Skeletal muscle satellite cell (primary cell): ENCODE measurements at regions not wholly inside any gene's neighbourhood (a gene's known extent, or its start where the extent isn't known, plus 50 kb on each side); places are given as distances from the start of the nearest gene placed in this dataset.

Experiments used
- H3K27me3 ChIP-seq: 2 replicates; pipeline ENCODE4 v1.7.0; 2013; ENCODE audit warnings: low read length; ENCODE audit not compliant: control insufficient read depth, insufficient read depth
- H3K36me3 ChIP-seq: 2 replicates; pipeline ENCODE4 v1.7.0; 2013; ENCODE audit warnings: mild to moderate bottlenecking, control low read depth, low read length; ENCODE audit not compliant: insufficient read depth
- H3K4me1 ChIP-seq: 2 replicates; pipeline ENCODE4 v1.7.0; 2013; ENCODE audit warnings: low read length; ENCODE audit not compliant: control insufficient read depth, insufficient read depth
- H3K4me2 ChIP-seq: 2 replicates; pipeline ENCODE4 v1.7.0; 2013; ENCODE audit warnings: mild to moderate bottlenecking, low read length
- H3K4me3 ChIP-seq: 2 replicates; pipeline ENCODE4 v1.7.0; 2013; ENCODE audit warnings: low read length
- H3K9ac ChIP-seq: 2 replicates; pipeline ENCODE4 v1.7.0; 2013; ENCODE audit warnings: mild to moderate bottlenecking, low read depth, low read length, moderate library complexity
- H3K9me3 ChIP-seq: replicated peaks from 2 replicates; pipeline ENCODE4 v1.7.0; 2013; ENCODE audit warnings: mild to moderate bottlenecking, control low read depth, low read length

GRCh38 chr2:74744731-74745515 lies 89.0 kb upstream of the HK2 start:
- Histone ChIP-seq H3K27me3 (peaks cover 6% of the 10 kb centered on the region), H3K4me2 (no peak overlapping the region), H3K4me1 (peaks cover 29% of the 10 kb centered on the region), H3K36me3 (no peaks in the 10 kb centered on the region), H3K9ac (no peak overlapping the region), H3K9me3 (no peaks in the 10 kb centered on the region), H3K4me3 (no peak overlapping the region)

GRCh38 chr2:74745766-74746165 lies 88.2 kb upstream of the HK2 start:
- Histone ChIP-seq H3K4me1 (peaks cover 22% of the 10 kb centered on the region), H3K9me3 (no peaks in the 10 kb centered on the region), H3K27me3 (peaks cover 6% of the 10 kb centered on the region), H3K36me3 (no peaks in the 10 kb centered on the region), H3K4me3 (no peak overlapping the region), H3K4me2 (no peak overlapping the region), H3K9ac (no peak overlapping the region)

GRCh38 chr2:74746480-74746879 lies 87.4 kb upstream of the HK2 start:
- H3K4me1 ChIP-seq, result peaks cover 15% of the 10 kb centered on the region
- no peak overlapping the region for H3K4me2 ChIP-seq
- H3K9me3 ChIP-seq, result no peaks in the 10 kb centered on the region
- no peaks in the 10 kb centered on the region for H3K36me3 ChIP-seq
- peaks cover 6% of the 10 kb centered on the region for H3K27me3 ChIP-seq
- H3K9ac ChIP-seq, result no peak overlapping the region
- no peak overlapping the region for H3K4me3 ChIP-seq

GRCh38 chr2:74747411-74748080 lies 86.4 kb upstream of the HK2 start:
- Histone ChIP-seq H3K27me3 (peaks cover 11% of the 10 kb centered on the region), H3K4me1 (peaks cover 9% of the 10 kb centered on the region)

GRCh38 chr2:74748665-74749064 lies 85.3 kb upstream of the HK2 start:
- no peak overlapping the region for H3K4me3 ChIP-seq

More at GRCh38 chr2:74747411-74748080, 86.4 kb upstream of the HK2 start:
- Histone ChIP-seq H3K4me2 (no peak overlapping the region), H3K36me3 (no peaks in the 10 kb centered on the region), H3K4me3 (no peak overlapping the region), H3K9ac (no peak overlapping the region), H3K9me3 (no peaks in the 10 kb centered on the region)

GRCh38 chr2:74749432-74749831 lies 84.5 kb upstream of the HK2 start:
- no peaks in the 10 kb centered on the region for H3K9me3 ChIP-seq
- no peaks in the 10 kb centered on the region for H3K36me3 ChIP-seq
- H3K4me3 ChIP-seq, result no peak overlapping the region
- H3K27me3 ChIP-seq, result peaks cover 12% of the 10 kb centered on the region
- no peak overlapping the region for H3K9ac ChIP-seq
- H3K4me2 ChIP-seq, result no peak overlapping the region
- H3K4me1 ChIP-seq, result peaks cover 9% of the 10 kb centered on the region

More at GRCh38 chr2:74748665-74749064, 85.3 kb upstream of the HK2 start:
- Histone ChIP-seq H3K4me2 (no peak overlapping the region), H3K36me3 (no peaks in the 10 kb centered on the region), H3K9me3 (no peaks in the 10 kb centered on the region), H3K4me1 (peaks cover 9% of the 10 kb centered on the region), H3K27me3 (peaks cover 12% of the 10 kb centered on the region), H3K9ac (no peak overlapping the region)

GRCh38 chr2:74751981-74752851 lies 81.7 kb upstream of the HK2 start:
- H3K27me3 ChIP-seq, result peaks cover 12% of the 10 kb centered on the region

GRCh38 chr2:74755386-74755785 lies 78.5 kb upstream of the HK2 start:
- Histone ChIP-seq H3K4me2 (no peak overlapping the region), H3K36me3 (no peaks in the 10 kb centered on the region), H3K4me1 (peaks cover 9% of the 10 kb centered on the region), H3K9ac (no peak overlapping the region), H3K9me3 (peaks cover 6% of the 10 kb centered on the region), H3K4me3 (no peak overlapping the region), H3K27me3 (peaks cover 6% of the 10 kb centered on the region)

More at GRCh38 chr2:74751981-74752851, 81.7 kb upstream of the HK2 start:
- Histone ChIP-seq H3K9me3 (peaks cover 6% of the 10 kb centered on the region), H3K36me3 (no peaks in the 10 kb centered on the region), H3K4me3 (no peak overlapping the region), H3K4me1 (peaks cover 8% of the 10 kb centered on the region), H3K4me2 (no peak overlapping the region), H3K9ac (no peak overlapping the region)

- no peaks in the 10 kb centered on the region for H3K36me3 ChIP-seq
- no peak overlapping the region for H3K9ac ChIP-seq
- no peak overlapping the region for H3K4me3 ChIP-seq
- H3K9me3 ChIP-seq, result peaks cover 6% of the 10 kb centered on the region
- peaks cover 17% of the 10 kb centered on the region for H3K4me1 ChIP-seq
- H3K4me2 ChIP-seq, result no peak overlapping the region
- peaks cover 6% of the 10 kb centered on the region for H3K27me3 ChIP-seq
Measured at GRCh38 chr2:74756356-74756890, 77.5 kb upstream of the HK2 start.

- H3K27me3 ChIP-seq, result no peaks in the 10 kb centered on the region
- H3K4me1 ChIP-seq, result peaks cover 17% of the 10 kb centered on the region
- H3K4me2 ChIP-seq, result peak overlapping the region; percentile 11
- peaks cover 6% of the 10 kb centered on the region for H3K9me3 ChIP-seq
- no peak overlapping the region for H3K9ac ChIP-seq
- no peaks in the 10 kb centered on the region for H3K36me3 ChIP-seq
- H3K4me3 ChIP-seq, result no peak overlapping the region
Measured at GRCh38 chr2:74759986-74760385, 73.9 kb upstream of the HK2 start.
